PC-9 (cell line): ENCODE measurements at regions not wholly inside any gene's neighbourhood (a gene's known extent, or its start where the extent isn't known, plus 50 kb on each side); places are given as distances from the start of the nearest gene placed in this dataset. TPM values are rescaled to one million over a fixed set of nuclear protein-coding genes. Genes with fewer than 3 reads are reported as not detected.

Experiments used
- BruUV-seq: library from RNA; stranded (reverse); fragments of 400-500 nt; replicated peaks from 2 replicates; lab custom pipeline; 2021; lab: Mats Ljungman, UMichigan
- CTCF ChIA-PET: fragments of 300-600 bp; sonication (Branson Sonifier 250); formaldehyde crosslinking; loops from one replicate; lab custom pipeline; 2022; ENCODE audit warnings: antibody characterized with exemption; lab: Charles Lee
- POLR2A ChIA-PET: fragments of 300-600 bp; sonication (Branson Sonifier 250); formaldehyde crosslinking; loops from one replicate; lab custom pipeline; 2022; ENCODE audit warnings: antibody characterized with exemption; ENCODE audit not compliant: unreplicated experiment; lab: Charles Lee
- DNase-seq, 2 experiments: peaks; one replicate each; pipeline versions ENCODE4 v3.0.0 to v3.0.0-alpha.2; 2015 to 2022; ENCODE audit warnings: mixed read lengths in 1 of 2
- H2AFZ ChIP-seq: fragments of 200-600 bp; sonication (generic); 2 replicates; pipeline ENCODE4 v1.8.1; 2017; ENCODE audit warnings: antibody characterized with exemption
- H3F3A ChIP-seq: fragments of 200-600 bp; sonication (generic); 2 replicates; pipeline ENCODE4 v1.8.1; 2017; ENCODE audit warnings: antibody characterized with exemption, mild to moderate bottlenecking, low read depth; ENCODE audit not compliant: insufficient read depth
- H3K27ac ChIP-seq: fragments of 200-600 bp; sonication (generic); 2 replicates; pipeline ENCODE4 v1.6.1; 2016; ENCODE audit warnings: mixed run types
- H3K27me3 ChIP-seq: fragments of 200-600 bp; sonication (generic); 2 replicates; pipeline ENCODE4 v1.6.1; 2016; ENCODE audit warnings: low read depth, mixed run types; ENCODE audit not compliant: insufficient read depth
- H3K36me3 ChIP-seq: fragments of 200-600 bp; sonication (generic); 2 replicates; pipeline ENCODE4 v1.6.1; 2016; ENCODE audit warnings: low read depth, mixed run types
- H3K4me1 ChIP-seq: fragments of 200-600 bp; sonication (generic); replicated peaks from 2 replicates; pipeline ENCODE4 v1.6.1; 2016; ENCODE audit warnings: mixed run types; ENCODE audit not compliant: insufficient read depth
- H3K4me2 ChIP-seq: fragments of 200-600 bp; sonication (generic); 2 replicates; pipeline ENCODE4 v1.6.1; 2017; ENCODE audit warnings: mixed run types
- H3K4me3 ChIP-seq: fragments of 200-600 bp; sonication (generic); 2 replicates; pipeline ENCODE4 v1.6.1; 2016; ENCODE audit warnings: mixed run types
- H3K79me2 ChIP-seq: fragments of 200-600 bp; sonication (generic); 2 replicates; pipeline ENCODE4 v1.6.1; 2017; ENCODE audit warnings: low read depth, mixed run types
- H3K9me2 ChIP-seq: fragments of 200-600 bp; sonication (generic); 2 replicates; pipeline ENCODE4 v1.8.1; 2017; ENCODE audit warnings: mild to moderate bottlenecking; ENCODE audit not compliant: insufficient read depth
- H3K9me3 ChIP-seq: fragments of 200-600 bp; sonication (generic); 2 replicates; pipeline ENCODE4 v1.8.1; 2016; ENCODE audit warnings: low read depth; ENCODE audit not compliant: insufficient read depth
- H4K20me1 ChIP-seq: fragments of 200-600 bp; sonication (generic); 2 replicates; pipeline ENCODE4 v1.8.1; 2017; ENCODE audit not compliant: insufficient read depth
- CTCF ChIP-seq: fragments of 200-600 bp; sonication (generic); conservative IDR thresholded peaks from 2 replicates; pipeline ENCODE4 v1.6.1; 2017; ENCODE audit warnings: mixed run types, antibody characterized with exemption, mild to moderate bottlenecking, moderate library complexity
- EZH2 ChIP-seq: fragments of 200-600 bp; sonication (generic); IDR thresholded peaks from 2 replicates; pipeline ENCODE4 v1.8.0; 2017; ENCODE audit warnings: antibody characterized with exemption, low read depth
- intact Hi-C: fragments of 100-400 bp; cut with micrococcal nuclease; formaldehyde crosslinking; loops from one replicate; pipeline ENCODE4 v1.10.0; 2022; ENCODE audit not compliant: unreplicated experiment
- microRNA-seq: library from miRNA; unstranded; fragments of <30 nt; microRNA quantifications from one replicate; pipeline ENCODE4 v1.2.0, GENCODE V29; 2021; ENCODE audit warnings: borderline number of aligned reads, borderline replicate concordance

GRCh38 chr3:111012388-111013248 lies 59.0 kb upstream of the NECTIN3 start:
- no peaks in the 10 kb centered on the region for H3K27me3 ChIP-seq
- no peaks in the 10 kb centered on the region for H3K9me3 ChIP-seq
- TF ChIP-seq CTCF, result no peak; the same call in 1 of the 2 replicates
- no peak for TF ChIP-seq EZH2
- intact Hi-C loops, result no loop called here
- H3K36me3 ChIP-seq, result no peaks in the 10 kb centered on the region
- no peak overlapping the region for H3K4me3 ChIP-seq
- no peak overlapping the region for H2AFZ ChIP-seq
- DNase-seq, result no peak
- no peaks in the 10 kb centered on the region for H3K9me2 ChIP-seq
- CTCF ChIA-PET, result no interaction called here
- POLR2A ChIA-PET, result no interaction called here
- no peaks in the 10 kb centered on the region for H3F3A ChIP-seq
- no peak overlapping the region for H3K27ac ChIP-seq
- no peak overlapping the region for H3K4me2 ChIP-seq
- no peaks in the 10 kb centered on the region for H4K20me1 ChIP-seq
- no TSS peak for BruUV-seq
- H3K79me2 ChIP-seq, result no peaks in the 10 kb centered on the region
- no peaks in the 10 kb centered on the region for H3K4me1 ChIP-seq

Small RNA genes lying in the stretch of these regions (microRNA-seq; reads per million reads assigned to microRNA genes)
- not detected for gene MIR4445
